OCI-LY7 (cell line): ENCODE measurements at regions not wholly inside any gene's neighbourhood (a gene's known extent, or its start where the extent isn't known, plus 50 kb on each side); places are given as distances from the start of the nearest gene placed in this dataset.

ENCODE experiments used
- BruUV-seq: library from RNA; stranded (reverse); fragments of 400-500 nt; replicated peaks from 2 replicates; lab custom pipeline; 2021; lab: Mats Ljungman, UMichigan
- CTCF ChIA-PET: fragments of 300-600 bp; sonication (Branson Sonifier 250); formaldehyde crosslinking; loops from one replicate; lab custom pipeline; 2022; ENCODE audit warnings: antibody characterized with exemption; ENCODE audit not compliant: unreplicated experiment; lab: Charles Lee
- POLR2A ChIA-PET: fragments of 300-600 bp; sonication (Branson Sonifier 250); formaldehyde crosslinking; loops from one replicate; lab custom pipeline; 2022; ENCODE audit warnings: antibody characterized with exemption; lab: Charles Lee
- DNase-seq: peaks from one replicate; pipeline ENCODE4 v3.0.0-alpha.2; 2015; ENCODE audit warnings: low spot score
- H2AFZ ChIP-seq: fragments of 200-600 bp; sonication (generic), shearing (Covaris generic); 2 replicates; pipeline ENCODE4 v1.6.1; 2014; ENCODE audit warnings: mild to moderate bottlenecking, antibody characterized with exemption, low read length, moderate library complexity
- H3K27ac ChIP-seq: fragments of 200-600 bp; sonication (generic); 2 replicates; pipeline ENCODE4 v1.5.1; 2014; ENCODE audit warnings: mixed run types, low read depth, mild to moderate bottlenecking, moderate library complexity, low read length, inconsistent platforms; ENCODE audit not compliant: poor library complexity, severe bottlenecking
- H3K36me3 ChIP-seq: fragments of 200-600 bp; sonication (generic); 2 replicates; pipeline ENCODE4 v1.6.1; 2014; ENCODE audit warnings: mild to moderate bottlenecking, antibody characterized with exemption, low read length, moderate library complexity, mixed read lengths; ENCODE audit not compliant: insufficient read depth
- H3K4me1 ChIP-seq: fragments of 200-600 bp; sonication (generic); 2 replicates; pipeline ENCODE4 v1.5.1; 2014; ENCODE audit warnings: mild to moderate bottlenecking, low read length; ENCODE audit not compliant: insufficient read depth, poor library complexity, severe bottlenecking
- H3K4me2 ChIP-seq: fragments of 200-600 bp; sonication (generic); 2 replicates; pipeline ENCODE4 v1.6.1; 2014; ENCODE audit warnings: mild to moderate bottlenecking, low read length
- H3K4me3 ChIP-seq: fragments of 200-600 bp; sonication (generic); 2 replicates; pipeline ENCODE4 v1.5.1; 2014; ENCODE audit warnings: mild to moderate bottlenecking, low read depth, low read length; ENCODE audit not compliant: poor library complexity, severe bottlenecking
- H3K79me2 ChIP-seq: fragments of 200-600 bp; sonication (generic); 2 replicates; pipeline ENCODE4 v1.6.1; 2016; ENCODE audit warnings: low read depth, mild to moderate bottlenecking, low read length, moderate library complexity, mixed read lengths; ENCODE audit not compliant: insufficient read depth
- H3K9me2 ChIP-seq: fragments of 200-600 bp; sonication (generic); 2 replicates; pipeline ENCODE4 v1.6.1; 2016; ENCODE audit warnings: mild to moderate bottlenecking, low read length, mixed read lengths; ENCODE audit not compliant: insufficient read depth
- H3K9me3 ChIP-seq: fragments of 200-600 bp; sonication (generic); 2 replicates; pipeline ENCODE4 v1.6.1; 2014; ENCODE audit warnings: mild to moderate bottlenecking, mixed run types, low read length, mixed read lengths
- H4K20me1 ChIP-seq: fragments of 200-600 bp; sonication (generic); 2 replicates; pipeline ENCODE4 v1.6.1; 2014; ENCODE audit warnings: mild to moderate bottlenecking, antibody characterized with exemption, low read length, moderate library complexity, mixed read lengths; ENCODE audit not compliant: insufficient read depth
- EZH2phosphoT487 ChIP-seq: fragments of 200-600 bp; sonication (generic); IDR thresholded peaks from 2 replicates; pipeline ENCODE4 v1.6.1; 2018; ENCODE audit warnings: low read depth, borderline replicate concordance, mild to moderate bottlenecking, mixed run types, antibody characterized with exemption, low read length, moderate library complexity, mixed read lengths
- intact Hi-C: fragments of 100-400 bp; cut with micrococcal nuclease; formaldehyde crosslinking; loops from one replicate; pipeline ENCODE4 v1.10.0; 2022; ENCODE audit not compliant: unreplicated experiment
- TF ChIP-seq, protein P1 (sequence below): fragments of 200-600 bp; sonication (generic); conservative IDR thresholded peaks from 2 replicates; pipeline ENCODE4 v1.5.1; 2014; ENCODE audit warnings: mild to moderate bottlenecking, antibody characterized with exemption, low read length, moderate library complexity, mixed read lengths

DNA sequence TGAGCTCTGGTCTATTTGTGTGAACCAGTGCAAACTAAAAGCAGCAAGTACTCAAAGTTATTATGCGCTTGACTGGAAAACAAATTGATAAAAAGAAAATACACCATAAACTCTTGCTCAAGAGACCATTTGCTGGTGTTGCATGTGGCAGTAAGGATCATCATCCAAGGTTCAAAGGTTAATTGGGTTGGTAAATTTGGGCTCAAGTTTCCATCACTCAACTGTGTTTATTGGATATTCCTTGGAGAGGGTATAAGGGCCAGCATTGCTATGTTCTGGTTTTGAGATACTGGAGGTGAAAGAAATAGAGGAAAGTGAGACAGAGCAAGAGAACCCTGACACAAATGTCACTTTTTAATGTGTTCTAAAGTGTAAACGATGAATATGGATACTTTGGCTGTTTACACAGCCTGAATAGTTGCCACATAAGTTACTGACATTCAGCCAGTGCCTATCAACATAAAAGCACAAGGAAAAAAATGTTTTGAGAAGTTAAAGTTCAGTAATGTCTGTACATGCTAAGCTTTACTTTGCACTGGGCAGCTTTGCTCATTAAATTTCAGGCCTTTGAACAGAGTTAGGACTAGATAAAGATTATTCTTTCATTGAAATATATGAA, 736.1 kb downstream of the HDGFL1 start:
- no peaks in the 10 kb centered on the region for H3K9me2 ChIP-seq
- no peak overlapping the region for H3K4me2 ChIP-seq
- no peaks in the 10 kb centered on the region for H3K4me1 ChIP-seq
- DNase-seq = no peak
- H2AFZ ChIP-seq = no peak overlapping the region
- H4K20me1 ChIP-seq = no peaks in the 10 kb centered on the region
- no peak overlapping the region for H3K27ac ChIP-seq
- intact Hi-C loops = no loop called here
- CTCF ChIA-PET = no interaction called here
- no peaks in the 10 kb centered on the region for H3K79me2 ChIP-seq
- BruUV-seq = no TSS peak
- POLR2A ChIA-PET = interaction anchor here (0.6 kb wide), 1 partner anchor 772 kb away, joined by 3 read pairs; no protein-coding TSS in a partner anchor
- H3K4me3 ChIP-seq = no peak overlapping the region
- TF ChIP-seq, protein P1, sequence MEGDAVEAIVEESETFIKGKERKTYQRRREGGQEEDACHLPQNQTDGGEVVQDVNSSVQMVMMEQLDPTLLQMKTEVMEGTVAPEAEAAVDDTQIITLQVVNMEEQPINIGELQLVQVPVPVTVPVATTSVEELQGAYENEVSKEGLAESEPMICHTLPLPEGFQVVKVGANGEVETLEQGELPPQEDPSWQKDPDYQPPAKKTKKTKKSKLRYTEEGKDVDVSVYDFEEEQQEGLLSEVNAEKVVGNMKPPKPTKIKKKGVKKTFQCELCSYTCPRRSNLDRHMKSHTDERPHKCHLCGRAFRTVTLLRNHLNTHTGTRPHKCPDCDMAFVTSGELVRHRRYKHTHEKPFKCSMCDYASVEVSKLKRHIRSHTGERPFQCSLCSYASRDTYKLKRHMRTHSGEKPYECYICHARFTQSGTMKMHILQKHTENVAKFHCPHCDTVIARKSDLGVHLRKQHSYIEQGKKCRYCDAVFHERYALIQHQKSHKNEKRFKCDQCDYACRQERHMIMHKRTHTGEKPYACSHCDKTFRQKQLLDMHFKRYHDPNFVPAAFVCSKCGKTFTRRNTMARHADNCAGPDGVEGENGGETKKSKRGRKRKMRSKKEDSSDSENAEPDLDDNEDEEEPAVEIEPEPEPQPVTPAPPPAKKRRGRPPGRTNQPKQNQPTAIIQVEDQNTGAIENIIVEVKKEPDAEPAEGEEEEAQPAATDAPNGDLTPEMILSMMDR = no peak
- TF ChIP-seq EZH2phosphoT487 = no peak
- no peaks in the 10 kb centered on the region for H3K9me3 ChIP-seq
- no peaks in the 10 kb centered on the region for H3K36me3 ChIP-seq

DNA sequence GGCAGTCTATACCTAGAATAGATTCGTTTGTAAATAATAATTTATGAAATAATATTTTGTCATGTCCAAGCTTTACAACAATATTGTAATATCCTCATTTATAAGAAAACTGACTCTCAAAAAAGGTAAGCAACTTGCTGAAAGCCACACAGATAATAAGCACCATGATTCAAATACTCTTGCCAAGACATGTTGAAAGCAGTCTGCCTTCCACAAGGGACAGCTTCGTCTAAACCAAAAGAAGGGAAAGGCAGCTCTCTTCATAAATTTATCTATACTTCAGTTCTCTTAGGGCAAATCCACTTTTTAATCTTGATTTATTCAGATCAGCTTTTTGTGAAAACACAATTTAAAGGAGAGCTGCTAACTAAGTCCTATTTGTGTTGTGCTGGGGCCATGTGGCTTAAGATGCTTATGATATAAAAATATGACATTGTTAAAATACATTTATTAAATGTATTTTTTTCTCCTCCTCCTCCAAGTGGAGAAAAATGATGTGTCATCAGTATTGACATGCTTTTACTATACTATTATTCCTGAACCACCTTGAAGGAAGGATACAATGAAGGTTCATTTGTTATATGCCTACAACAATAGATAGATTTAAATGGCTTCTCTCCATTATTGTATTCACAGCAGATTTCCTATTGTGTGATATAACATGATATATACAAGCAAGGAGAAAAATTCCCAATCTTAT, 737.0 kb downstream of the HDGFL1 start:
- intact Hi-C loops = no loop called here
- TF ChIP-seq, protein P1 = no peak
- TF ChIP-seq EZH2phosphoT487 = no peak
- no peak for DNase-seq
- H3K36me3 ChIP-seq = no peaks in the 10 kb centered on the region
- ChIA-PET POLR2A (no interaction called here), CTCF (no interaction called here)
- no peaks in the 10 kb centered on the region for H3K4me1 ChIP-seq
- H2AFZ ChIP-seq = no peak overlapping the region
- no peaks in the 10 kb centered on the region for H3K79me2 ChIP-seq
- no peaks in the 10 kb centered on the region for H3K9me3 ChIP-seq
- H3K27ac ChIP-seq = no peak overlapping the region
- BruUV-seq = no TSS peak
- no peaks in the 10 kb centered on the region for H3K9me2 ChIP-seq
- H4K20me1 ChIP-seq = no peaks in the 10 kb centered on the region
- no peak overlapping the region for H3K4me2 ChIP-seq
- H3K4me3 ChIP-seq = no peak overlapping the region

DNA sequence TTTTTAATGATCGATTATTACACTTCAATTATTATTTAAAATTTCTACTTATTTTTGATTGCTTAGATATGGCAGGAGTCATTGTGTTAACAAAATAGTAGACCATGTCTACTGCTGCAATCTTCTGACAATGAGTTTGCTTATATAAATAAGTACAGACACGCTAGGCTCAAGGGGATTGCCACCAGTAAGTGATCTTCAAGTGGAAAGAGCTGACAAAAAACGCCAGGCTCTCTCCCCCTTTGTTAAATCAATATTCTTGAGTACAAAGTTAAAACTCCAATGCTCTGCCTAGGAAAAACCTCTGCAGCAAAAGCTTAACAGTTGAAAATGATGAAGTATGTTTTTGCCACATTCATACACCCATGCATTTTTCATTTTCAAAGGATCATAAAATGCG, 738.1 kb downstream of the HDGFL1 start:
- Histone ChIP-seq H3K79me2 (no peaks in the 10 kb centered on the region), H3K9me3 (no peaks in the 10 kb centered on the region), H4K20me1 (no peaks in the 10 kb centered on the region), H3K4me3 (no peak overlapping the region), H3K9me2 (no peaks in the 10 kb centered on the region), H3K36me3 (no peaks in the 10 kb centered on the region), H3K27ac (no peak overlapping the region), H2AFZ (no peak overlapping the region), H3K4me1 (no peaks in the 10 kb centered on the region), H3K4me2 (no peak overlapping the region)
- TF ChIP-seq, protein P1 = no peak
- no peak for TF ChIP-seq EZH2phosphoT487
- ChIA-PET CTCF (no interaction called here), POLR2A (no interaction called here)
- BruUV-seq = no TSS peak
- DNase-seq = no peak
- intact Hi-C loops = no loop called here
